D721Med (cell line): ENCODE measurements at regions not wholly inside any gene's neighbourhood (a gene's known extent, or its start where the extent isn't known, plus 50 kb on each side); places are given as distances from the start of the nearest gene placed in this dataset.

Experiments
- DNase-seq: peaks from one replicate; pipeline ENCODE4 v3.0.0; 2011; ENCODE audit warnings: low spot score; ENCODE audit not compliant: insufficient read length
- FAIRE-seq: peaks from 2 replicates; lab custom pipeline; 2011; peaks lifted over from hg19 to GRCh38; lab: Jason Lieb, UNC
- TF ChIP-seq, protein P1 (sequence below): IDR thresholded peaks from 2 replicates; pipeline ENCODE4 v1.5.1; 2012; ENCODE audit warnings: mild to moderate bottlenecking, control low read depth; ENCODE audit not compliant: insufficient read depth; ENCODE audit errors: missing control alignments

DNA sequence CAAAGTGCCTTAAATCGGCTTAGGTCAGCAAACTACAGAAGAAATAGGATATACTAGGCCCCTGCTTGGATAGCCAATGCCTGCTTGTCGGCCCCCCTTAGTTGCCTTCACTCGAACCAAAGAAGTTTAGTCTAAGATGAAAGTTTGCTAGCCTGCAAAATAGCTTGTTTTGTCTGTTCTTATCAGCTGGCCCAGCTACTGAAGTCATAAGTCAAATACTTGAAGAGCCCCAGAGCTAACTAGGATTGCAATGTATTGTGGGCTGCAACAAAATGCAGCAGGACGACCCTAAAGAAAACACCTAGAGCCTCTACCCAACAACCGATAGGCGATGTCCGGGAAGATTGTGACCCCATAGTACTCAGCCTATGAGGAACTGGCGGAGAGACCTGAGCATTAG is 183.5 kb upstream of the HS6ST1 start:
- no peak for DNase-seq
- TF ChIP-seq, protein P1, sequence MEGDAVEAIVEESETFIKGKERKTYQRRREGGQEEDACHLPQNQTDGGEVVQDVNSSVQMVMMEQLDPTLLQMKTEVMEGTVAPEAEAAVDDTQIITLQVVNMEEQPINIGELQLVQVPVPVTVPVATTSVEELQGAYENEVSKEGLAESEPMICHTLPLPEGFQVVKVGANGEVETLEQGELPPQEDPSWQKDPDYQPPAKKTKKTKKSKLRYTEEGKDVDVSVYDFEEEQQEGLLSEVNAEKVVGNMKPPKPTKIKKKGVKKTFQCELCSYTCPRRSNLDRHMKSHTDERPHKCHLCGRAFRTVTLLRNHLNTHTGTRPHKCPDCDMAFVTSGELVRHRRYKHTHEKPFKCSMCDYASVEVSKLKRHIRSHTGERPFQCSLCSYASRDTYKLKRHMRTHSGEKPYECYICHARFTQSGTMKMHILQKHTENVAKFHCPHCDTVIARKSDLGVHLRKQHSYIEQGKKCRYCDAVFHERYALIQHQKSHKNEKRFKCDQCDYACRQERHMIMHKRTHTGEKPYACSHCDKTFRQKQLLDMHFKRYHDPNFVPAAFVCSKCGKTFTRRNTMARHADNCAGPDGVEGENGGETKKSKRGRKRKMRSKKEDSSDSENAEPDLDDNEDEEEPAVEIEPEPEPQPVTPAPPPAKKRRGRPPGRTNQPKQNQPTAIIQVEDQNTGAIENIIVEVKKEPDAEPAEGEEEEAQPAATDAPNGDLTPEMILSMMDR, result no peak
- FAIRE-seq, result no peak

DNA sequence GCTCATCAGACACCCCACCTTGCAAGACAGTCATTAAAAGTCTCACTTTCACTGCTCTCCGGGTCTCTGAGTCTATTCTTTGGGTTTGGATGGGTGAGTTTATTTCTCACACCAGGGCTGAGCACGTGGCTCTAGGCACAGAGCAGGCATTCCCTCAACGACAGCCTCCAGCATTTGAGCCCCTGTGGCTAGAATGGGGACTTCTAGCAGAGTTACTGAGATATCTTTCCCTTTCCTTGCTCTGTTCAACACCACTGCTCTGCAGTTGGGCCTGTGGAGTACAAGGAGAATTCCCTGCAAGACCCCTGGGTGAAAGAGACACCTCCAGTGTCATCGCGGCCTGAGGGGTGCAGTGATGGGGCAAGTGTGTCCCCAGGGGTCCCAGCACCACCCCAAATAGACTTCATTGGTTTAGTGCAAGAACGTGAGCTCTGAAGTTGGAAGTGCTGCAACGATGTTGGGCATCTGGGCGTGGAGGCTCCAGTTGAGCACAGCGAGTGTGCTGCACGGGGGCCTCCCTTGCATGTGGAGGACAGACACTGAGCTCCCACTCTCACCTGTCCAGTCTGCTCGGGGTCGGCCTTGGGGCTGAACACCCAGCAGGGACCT is 184.1 kb upstream of the HS6ST1 start:
- FAIRE-seq (no peak), DNase-seq (no peak)
- TF ChIP-seq, protein P1, result no peak

DNA sequence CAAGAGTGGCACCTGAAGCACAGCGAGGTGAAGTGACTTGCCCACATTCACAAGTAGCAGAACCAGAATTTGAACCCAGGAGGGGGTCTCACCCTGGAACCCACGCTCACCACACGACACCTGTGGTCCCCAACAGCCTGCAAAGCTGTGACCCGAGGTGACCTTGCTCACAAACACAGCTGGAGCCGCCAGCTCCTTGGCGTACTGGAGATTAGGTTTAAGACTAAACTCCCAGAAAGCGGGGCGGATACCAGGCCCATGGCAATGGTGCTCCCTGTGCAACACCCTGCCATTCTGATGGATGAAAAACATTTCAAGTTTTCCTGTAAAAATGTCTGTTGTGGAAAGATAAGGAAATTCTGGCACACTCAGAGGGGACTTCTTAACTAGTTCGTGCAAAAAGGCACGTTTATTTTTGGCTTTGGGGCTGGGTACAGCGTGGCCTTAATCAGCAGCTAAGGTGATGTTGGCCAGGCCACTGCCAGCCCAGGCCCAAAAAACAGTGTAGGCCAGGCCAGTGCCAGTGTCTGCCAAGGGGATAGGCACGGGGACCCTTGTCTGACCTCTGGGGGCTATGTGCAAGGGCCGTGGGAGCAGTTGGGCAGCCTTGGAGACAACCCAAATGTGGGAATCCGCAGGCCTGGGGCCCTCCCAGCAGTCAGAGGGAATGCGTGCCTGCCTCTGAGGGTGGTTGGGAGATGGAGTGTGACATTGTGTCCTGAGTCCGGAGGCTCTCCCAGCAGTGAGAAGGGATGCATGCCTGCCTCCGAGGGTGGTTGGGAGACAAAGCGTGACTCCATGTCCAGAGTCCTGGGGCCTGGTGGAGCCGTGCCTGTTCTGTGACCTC is 185.0 kb upstream of the HS6ST1 start:
- FAIRE-seq, result no peak
- TF ChIP-seq, protein P1, result no peak

DNA sequence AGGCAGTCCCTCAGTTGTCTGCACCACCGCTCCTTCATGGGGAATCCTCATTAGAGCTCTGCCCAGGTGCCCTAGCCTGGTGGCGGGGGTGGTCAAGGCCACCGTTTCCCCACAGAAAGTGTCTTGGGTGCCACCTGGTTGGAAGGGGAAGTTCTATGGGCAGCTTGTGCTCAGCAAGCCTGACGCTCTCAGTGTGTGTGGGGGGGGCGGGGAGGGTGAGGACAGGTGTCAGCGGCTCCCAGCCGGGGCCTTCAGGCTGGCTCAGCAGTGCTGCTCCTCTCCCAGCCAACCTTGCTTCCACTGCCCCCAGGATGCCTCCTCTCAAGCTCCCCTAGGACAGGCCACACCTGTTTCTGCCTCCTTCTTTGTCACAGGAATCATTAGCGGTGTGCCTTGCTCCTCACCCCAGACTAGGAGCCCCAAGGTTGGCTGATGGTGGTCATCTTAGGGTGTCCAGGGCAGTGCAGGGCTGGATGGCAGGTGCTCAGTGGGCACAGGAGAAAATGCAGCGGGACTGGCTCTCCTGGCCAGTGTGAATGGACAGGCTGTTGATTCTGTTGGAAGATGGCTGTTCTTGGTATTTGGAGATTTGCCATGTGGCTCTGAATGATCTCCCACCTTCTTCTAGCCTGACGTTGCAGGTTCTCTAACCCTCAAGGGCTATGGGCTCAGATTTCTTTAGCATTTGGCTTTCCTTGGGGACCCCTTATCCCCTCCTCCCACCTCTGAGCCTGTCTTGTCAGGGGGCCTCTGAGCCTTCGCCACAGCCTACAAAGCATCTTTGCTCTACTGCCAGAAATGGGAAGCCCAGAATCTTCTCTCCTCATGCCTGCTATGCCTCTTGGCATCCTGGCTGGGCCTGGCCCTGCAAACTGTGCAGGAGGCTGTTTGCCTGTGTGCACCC is 185.8 kb upstream of the HS6ST1 start:
- TF ChIP-seq, protein P1, result no peak
- DNase-seq (no peak), FAIRE-seq (no peak)

More for the DNA sequence above, 185.0 kb upstream of the HS6ST1 start:
- no peak for DNase-seq

DNA sequence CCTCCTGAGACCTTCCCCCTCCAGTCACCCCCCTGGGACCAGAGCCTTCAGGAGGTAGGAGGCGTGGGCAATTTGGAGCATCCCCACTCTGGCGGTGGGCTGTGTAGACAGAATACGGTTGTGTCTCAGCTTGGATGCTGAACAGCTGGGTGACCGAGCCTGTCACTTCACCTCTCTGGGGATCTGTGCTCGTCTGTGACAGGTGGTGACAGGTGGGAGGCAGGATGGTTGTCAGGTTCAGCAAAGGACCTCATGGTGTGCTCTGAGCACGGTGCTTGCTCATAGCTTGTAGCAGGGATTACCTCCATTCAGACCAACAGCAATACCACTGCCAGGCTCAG is 186.5 kb upstream of the HS6ST1 start:
- TF ChIP-seq, protein P1, result no peak
- DNase-seq, result no peak
- no peak for FAIRE-seq

DNA sequence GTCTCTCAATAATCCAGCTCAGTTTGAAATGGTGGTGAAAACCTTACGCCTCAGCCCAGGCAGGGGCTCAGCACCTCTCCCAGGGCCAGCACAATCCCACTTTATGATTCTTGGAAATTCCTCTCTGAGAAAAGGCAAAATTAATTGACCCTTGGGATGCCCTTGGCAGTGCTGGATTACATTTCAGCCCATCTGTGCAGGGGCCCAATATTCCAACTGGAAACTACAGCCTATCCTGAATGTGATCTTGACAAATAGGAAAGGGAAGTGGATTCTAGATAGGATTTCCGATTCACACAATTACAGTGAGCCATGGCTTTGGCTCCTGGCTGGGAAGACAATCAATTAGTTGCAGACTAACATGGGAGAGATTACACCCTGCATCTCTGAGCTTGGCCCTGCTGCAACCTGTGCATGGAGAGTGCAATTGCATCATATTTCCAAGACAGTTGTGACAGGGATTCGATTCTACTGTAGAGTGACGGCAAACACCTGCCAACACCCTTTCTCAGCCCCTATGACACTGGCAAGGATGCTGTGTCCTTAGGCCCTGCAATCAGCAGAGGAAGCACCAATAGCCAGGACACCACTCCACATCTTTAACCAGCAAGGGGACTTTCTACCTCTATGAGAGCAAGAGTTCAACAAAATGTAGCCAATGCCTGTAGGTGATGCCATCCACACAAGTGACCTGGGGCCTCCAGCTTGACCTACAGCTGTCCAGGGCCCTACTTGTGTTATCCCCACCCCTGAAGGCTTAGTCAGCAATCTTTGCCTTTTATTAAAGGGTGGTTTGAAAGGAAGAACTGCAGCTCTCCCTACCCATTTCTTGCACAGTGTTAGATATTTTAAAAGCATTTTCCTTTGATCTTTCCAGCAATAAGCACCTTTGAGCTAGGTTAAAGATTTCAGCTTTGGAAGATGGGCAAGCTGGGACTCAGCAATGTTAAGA is 187.2 kb upstream of the HS6ST1 start:
- TF ChIP-seq, protein P1, result no peak
- FAIRE-seq, result no peak
- DNase-seq, result no peak
